Epithelial cell of proximal tubule (primary cell): ENCODE measurements at regions not wholly inside any gene's neighbourhood (a gene's known extent, or its start where the extent isn't known, plus 50 kb on each side); places are given as distances from the start of the nearest gene placed in this dataset.

ENCODE experiments used
- DNase-seq: peaks from one replicate; pipeline ENCODE4 v3.0.0-alpha.2; 2011; ENCODE audit warnings: low read depth
- H3K4me3 ChIP-seq: 2 replicates; pipeline ENCODE4 v1.5.1; 2011; ENCODE audit warnings: low read depth, mild to moderate bottlenecking, low read length
- TF ChIP-seq, protein P1 (sequence below): conservative IDR thresholded peaks from 2 replicates; pipeline ENCODE4 v1.5.1; 2012; ENCODE audit warnings: low read depth, mild to moderate bottlenecking, low read length

DNA sequence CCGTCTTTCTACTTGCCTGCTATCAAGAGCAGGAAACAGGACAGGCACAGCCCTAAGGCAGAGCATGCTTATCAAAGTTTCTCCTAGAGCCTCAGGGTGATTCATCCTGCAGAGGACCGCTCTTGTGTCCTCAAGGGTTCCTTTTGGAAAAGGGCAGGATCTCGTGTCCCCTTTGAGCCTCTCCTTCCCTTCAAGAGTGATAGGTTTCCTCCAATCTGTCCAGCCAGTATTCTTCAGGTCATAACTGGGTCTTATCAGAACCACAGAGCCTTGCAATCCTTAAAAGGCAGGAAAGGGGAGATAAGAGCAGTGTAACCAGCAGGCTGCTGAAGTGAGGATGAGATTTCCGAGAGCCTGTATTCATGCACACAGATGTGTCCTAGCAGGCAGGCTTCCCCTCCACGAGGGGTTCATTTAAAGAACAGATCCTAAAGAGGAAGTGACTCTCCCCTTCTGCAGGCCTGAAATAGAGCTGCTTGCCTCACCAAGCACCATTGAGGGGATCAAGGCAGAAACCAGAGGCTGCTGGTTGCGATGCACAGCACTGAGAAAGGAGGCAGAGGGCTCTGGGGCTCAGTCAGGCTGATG, 90.5 kb upstream of the SVIL start:
- H3K4me3 ChIP-seq, result no peak overlapping the region
- no peak for DNase-seq
- TF ChIP-seq, protein P1, sequence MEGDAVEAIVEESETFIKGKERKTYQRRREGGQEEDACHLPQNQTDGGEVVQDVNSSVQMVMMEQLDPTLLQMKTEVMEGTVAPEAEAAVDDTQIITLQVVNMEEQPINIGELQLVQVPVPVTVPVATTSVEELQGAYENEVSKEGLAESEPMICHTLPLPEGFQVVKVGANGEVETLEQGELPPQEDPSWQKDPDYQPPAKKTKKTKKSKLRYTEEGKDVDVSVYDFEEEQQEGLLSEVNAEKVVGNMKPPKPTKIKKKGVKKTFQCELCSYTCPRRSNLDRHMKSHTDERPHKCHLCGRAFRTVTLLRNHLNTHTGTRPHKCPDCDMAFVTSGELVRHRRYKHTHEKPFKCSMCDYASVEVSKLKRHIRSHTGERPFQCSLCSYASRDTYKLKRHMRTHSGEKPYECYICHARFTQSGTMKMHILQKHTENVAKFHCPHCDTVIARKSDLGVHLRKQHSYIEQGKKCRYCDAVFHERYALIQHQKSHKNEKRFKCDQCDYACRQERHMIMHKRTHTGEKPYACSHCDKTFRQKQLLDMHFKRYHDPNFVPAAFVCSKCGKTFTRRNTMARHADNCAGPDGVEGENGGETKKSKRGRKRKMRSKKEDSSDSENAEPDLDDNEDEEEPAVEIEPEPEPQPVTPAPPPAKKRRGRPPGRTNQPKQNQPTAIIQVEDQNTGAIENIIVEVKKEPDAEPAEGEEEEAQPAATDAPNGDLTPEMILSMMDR, result no peak

DNA sequence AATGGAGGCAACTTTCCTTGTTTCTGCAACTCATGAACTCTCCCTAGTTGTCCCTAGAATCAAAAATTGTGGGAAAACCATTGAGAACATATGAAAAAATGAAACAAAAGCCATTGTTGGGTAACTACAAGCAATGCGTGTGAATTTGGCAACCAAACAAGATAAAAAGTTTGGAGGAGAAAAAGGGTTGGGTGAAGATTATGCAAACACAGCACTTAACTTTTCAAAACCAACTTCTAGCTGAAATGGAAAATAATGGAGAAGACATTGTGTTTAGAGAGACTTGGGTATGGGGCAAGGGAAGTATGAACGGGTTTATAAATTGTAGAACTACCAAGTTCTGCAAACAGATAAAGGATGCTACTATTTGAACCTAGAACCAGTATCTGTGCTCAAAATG, 89.0 kb upstream of the SVIL start:
- H3K4me3 ChIP-seq, result no peak overlapping the region
- TF ChIP-seq, protein P1, result no peak

DNA sequence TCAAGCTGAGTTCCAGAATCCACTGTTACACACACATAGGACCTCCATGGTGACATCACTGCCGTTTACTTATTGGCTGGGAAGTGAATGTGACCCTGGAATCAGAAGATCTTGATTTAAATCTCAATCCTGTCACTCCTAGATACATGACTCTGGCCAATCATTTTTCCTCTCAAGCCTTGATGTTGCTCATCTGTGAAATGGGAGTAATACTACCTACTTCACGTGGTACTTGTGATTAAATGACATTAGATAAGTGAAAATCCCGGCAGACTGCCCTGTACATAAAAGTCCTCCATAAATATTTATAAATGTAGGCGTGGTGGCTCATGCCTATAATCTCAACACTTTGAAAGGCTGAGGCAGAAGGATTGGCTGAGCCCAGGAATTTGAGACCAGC, 88.0 kb upstream of the SVIL start:
- TF ChIP-seq, protein P1, result no peak
- H3K4me3 ChIP-seq, result no peak overlapping the region
- DNase-seq, result no peak

More for the DNA sequence above, 89.0 kb upstream of the SVIL start:
- no peak for DNase-seq

DNA sequence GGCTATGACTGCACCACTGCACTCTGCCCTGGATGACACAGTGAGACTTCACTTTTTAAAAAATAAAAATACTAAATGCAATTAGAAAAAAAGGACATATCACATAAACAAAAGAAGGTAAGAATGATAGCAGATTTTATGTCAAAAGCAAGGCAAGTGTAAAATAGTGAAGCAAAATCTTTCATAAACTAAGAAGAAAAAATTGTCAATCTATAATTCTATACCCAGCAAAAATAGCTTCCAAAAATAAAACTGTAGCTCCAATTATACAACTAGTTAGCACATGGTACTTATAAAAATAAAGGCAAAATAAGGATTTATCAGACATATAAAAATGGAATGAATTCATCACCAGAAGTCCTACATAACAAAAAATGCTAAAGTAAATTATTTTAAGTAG, 85.4 kb upstream of the SVIL start:
- no peak overlapping the region for H3K4me3 ChIP-seq
- TF ChIP-seq, protein P1, result no peak
- DNase-seq, result no peak

DNA sequence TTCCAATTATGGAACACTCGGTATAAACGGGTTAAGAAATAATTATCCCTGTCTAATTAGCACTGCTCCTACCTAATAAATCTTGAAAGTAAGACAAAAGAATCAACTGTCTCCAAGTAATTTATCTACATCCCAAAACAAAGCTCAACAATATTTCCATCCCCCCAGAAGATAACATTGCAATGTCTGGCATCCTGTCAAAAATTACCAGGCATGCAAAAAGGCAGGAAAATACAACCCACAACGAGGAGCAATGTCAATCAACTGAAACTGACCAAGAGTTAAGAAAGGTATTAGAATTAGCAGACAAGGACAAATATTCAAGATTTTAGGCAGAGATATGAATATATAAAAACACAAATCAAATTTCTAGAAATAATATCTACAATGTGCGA, 84.5 kb upstream of the SVIL start:
- no peak overlapping the region for H3K4me3 ChIP-seq
- TF ChIP-seq, protein P1, result no peak
- DNase-seq, result no peak

DNA sequence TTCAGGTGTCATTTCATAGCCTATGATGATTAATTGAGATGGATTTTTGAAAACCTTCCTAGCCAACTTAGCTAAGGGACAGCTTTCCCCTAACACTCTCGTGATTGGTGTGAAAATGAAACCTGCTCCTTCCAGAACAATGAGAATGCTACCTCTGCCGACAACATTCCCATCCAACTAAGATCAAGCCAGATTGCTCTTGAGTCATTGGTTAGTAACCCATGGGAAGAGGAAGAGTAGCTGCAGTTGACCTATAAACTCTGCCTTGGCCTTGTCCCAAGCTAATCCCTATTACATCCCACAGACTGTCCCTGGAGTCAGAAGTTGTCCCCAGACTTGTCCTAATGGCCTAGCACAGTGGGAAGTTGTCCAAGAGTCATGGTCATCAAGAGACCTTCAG, 80.5 kb upstream of the SVIL start:
- DNase-seq, result no peak
- TF ChIP-seq, protein P1, result no peak
- no peak overlapping the region for H3K4me3 ChIP-seq

DNA sequence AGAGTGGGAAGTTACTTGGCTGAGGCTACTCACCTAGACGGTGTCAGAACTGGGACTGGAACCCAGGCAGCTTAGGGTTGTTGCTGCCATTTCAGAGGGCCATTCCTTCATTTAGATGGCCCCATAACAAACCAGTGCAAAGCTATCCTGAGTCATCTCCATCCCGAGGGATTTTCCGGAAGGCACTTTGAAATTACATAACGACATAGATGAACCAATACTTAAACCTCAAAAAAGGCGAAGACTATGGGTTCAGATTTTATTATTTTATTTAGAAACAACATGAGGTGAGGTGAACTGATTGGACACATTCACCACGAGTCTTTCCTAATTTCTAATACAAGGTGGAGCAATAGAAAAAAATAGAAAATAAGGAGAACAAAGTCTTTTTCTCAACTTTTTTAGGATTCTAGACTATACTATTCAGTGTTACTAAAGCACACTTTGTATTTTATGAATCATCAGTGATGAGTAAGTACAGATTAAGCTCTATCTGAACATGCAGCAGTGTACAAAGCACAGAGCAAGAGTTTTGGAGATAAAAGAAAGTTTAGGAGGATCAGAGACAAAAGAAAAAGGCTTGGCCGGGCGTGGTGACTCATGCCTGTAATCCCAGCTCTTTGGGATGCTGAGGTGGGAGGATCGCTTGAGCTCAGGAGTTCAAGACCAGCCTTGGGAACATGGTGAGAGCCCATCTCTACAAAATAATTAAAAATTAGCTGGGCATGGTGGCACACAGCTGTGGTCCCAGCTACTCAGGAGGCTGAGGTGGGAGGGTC, 79.5 kb upstream of the SVIL start:
- no peak for DNase-seq
- H3K4me3 ChIP-seq, result no peak overlapping the region
- TF ChIP-seq, protein P1, result no peak
